Naive thymus-derived CD8-positive, alpha-beta T cell (primary cell): ENCODE measurements at regions not wholly inside any gene's neighbourhood (a gene's known extent, or its start where the extent isn't known, plus 50 kb on each side); places are given as distances from the start of the nearest gene placed in this dataset.
"Not testable (repeated sequence)": the region's sequence is repeated elsewhere in the genome, so short reads cannot be mapped to it uniquely, and the experiment has no call there.

Source experiments
- ATAC-seq, 2 donors: fragments of 150-1000 bp; cut with Tn5 transposase in 1 of 2; sonication (Bioruptor Pico), chemical (Tn5 transposase) in 1 of 2; 1 replicate in 1 of 2; 2 replicates in 1 of 2; pipeline ENCODE4 v1.10.0; 2021; ENCODE audit warnings: mild to moderate bottlenecking in 2 of 2, moderate library complexity in 2 of 2
- POLR2A ChIA-PET: fragments of 350-600 bp; sonication (Branson Sonifier 250); formaldehyde crosslinking; loops from one replicate; lab custom pipeline; 2021; ENCODE audit warnings: antibody characterized with exemption; lab: Charles Lee
- DNase-seq, 10 donors: peaks; one replicate each; pipeline versions ENCODE4 v3.0.0 to v3.0.0-alpha.2; 2020 to 2022
- H3K27ac Mint-ChIP-seq, 10 donors: one replicate each; pipeline ENCODE4 v1.8.0; 2020 to 2022; ENCODE audit warnings: mild to moderate bottlenecking in 10 of 10, mixed read lengths in 10 of 10, moderate library complexity in 4 of 10, inconsistent platforms in 1 of 10
- H3K27me3 Mint-ChIP-seq, 5 donors: one replicate each; pipeline ENCODE4 v1.8.0; 2021 to 2022; ENCODE audit warnings: mixed read lengths in 5 of 5
- H3K36me3 Mint-ChIP-seq, 3 donors: one replicate each; pipeline ENCODE4 v1.8.0; 2020 to 2022; ENCODE audit warnings: mixed read lengths in 3 of 3, mild to moderate bottlenecking in 2 of 3, inconsistent platforms in 1 of 3
- H3K4me1 Mint-ChIP-seq, 4 donors: one replicate each; pipeline ENCODE4 v1.8.0; 2021 to 2022; ENCODE audit warnings: mixed read lengths in 4 of 4
- H3K4me3 Mint-ChIP-seq, 10 donors: one replicate each; pipeline ENCODE4 v1.8.0; 2020 to 2022; ENCODE audit warnings: mild to moderate bottlenecking in 10 of 10, mixed read lengths in 10 of 10, moderate library complexity in 6 of 10, inconsistent platforms in 1 of 10
- H3K9me3 Mint-ChIP-seq, 9 donors: one replicate each; pipeline ENCODE4 v1.8.0; 2020 to 2022; ENCODE audit warnings: mixed read lengths in 9 of 9, mild to moderate bottlenecking in 3 of 9, inconsistent platforms in 1 of 9, moderate library complexity in 1 of 9

DNA sequence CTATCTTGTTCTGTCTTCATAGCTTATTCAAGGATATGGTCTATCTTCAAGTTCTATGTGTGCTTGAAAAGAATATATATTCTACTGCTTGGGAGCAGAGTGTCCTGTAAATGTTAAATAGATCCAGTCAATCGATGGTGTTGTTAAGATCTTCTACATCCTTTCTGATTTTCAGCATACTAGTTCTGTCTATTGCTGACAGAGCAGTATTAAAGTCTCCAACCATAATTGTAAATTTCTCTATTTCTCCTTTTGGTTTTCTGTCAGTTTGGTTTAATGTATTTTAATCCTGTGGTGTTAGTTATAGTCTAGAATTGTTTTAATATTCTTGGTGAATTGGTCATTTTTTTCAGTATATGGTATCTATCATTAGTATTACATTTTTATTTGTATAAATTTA is 124.0 kb upstream of the COX7C start:
- Mint-ChIP-seq H3K27ac (no peak overlapping the region), H3K4me3 (no peak overlapping the region), H3K9me3 (peaks cover 0 to 2% (median 0%) of the 10 kb centered on the region in 9 donors), H3K36me3 (no peaks in the 10 kb centered on the region), H3K4me1 (no peaks in the 10 kb centered on the region), H3K27me3 (peaks cover 3 to 15% (median 5%) of the 10 kb centered on the region in 5 donors)
- DNase-seq = no peak
- ATAC-seq = no peak
- POLR2A ChIA-PET = no interaction called here

DNA sequence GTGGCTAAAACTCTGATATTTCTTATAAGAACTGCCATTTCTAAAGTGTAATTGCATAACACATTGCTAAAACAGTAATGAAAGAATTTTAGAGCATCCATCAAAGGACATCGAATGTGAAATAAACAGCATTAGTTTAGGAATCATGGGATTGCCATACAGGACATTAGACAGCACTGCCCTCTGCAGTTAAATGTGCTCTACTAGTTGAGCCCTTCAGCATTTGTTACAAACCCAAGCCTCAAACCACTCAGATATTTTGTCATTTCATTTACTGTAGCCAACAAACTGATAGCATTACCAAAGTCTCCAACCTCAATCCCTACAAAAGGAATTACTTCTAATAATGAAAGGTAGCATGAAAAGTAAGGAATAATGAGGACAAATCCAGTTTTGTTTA is 116.8 kb upstream of the COX7C start:
- peaks cover 0 to under 1% (median 0%) of the 10 kb centered on the region in 9 donors for H3K9me3 Mint-ChIP-seq
- no peaks in the 10 kb centered on the region for H3K4me1 Mint-ChIP-seq
- POLR2A ChIA-PET = no interaction called here
- DNase-seq (no peak), ATAC-seq (no peak)
- no peak overlapping the region for H3K4me3 Mint-ChIP-seq
- no peak overlapping the region for H3K27ac Mint-ChIP-seq
- no peaks in the 10 kb centered on the region for H3K36me3 Mint-ChIP-seq
- H3K27me3 Mint-ChIP-seq = peaks cover 0 to 7% (median 2%) of the 10 kb centered on the region in 5 donors

DNA sequence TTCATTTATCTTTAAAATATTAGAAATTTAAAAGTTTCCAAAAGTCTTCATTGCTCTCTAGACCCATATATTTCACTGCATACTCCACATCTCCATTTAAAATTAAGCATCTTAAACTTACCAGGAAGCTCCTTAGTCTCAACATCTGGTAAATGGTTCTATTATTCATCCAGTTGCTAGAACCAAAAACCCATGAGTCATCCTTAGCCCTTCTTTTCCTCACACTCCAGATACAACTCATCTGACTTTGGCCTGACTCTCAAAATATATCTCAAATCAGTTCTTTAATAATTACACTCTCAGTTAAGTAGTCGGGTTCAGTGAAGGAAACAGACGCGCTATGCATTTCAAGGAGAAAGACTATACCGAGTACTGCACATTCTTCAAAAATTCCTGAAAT is 110.2 kb upstream of the COX7C start:
- peaks cover 0 to 3% (median 0%) of the 10 kb centered on the region in 5 donors for H3K27me3 Mint-ChIP-seq
- H3K4me1 Mint-ChIP-seq = no peaks in the 10 kb centered on the region
- H3K9me3 Mint-ChIP-seq = peaks cover 0 to 9% (median 3%) of the 10 kb centered on the region in 9 donors
- POLR2A ChIA-PET = no interaction called here
- H3K36me3 Mint-ChIP-seq = peaks cover 0 to 10% (median 0%) of the 10 kb centered on the region in 3 donors
- no peak overlapping the region for H3K4me3 Mint-ChIP-seq
- no peak overlapping the region for H3K27ac Mint-ChIP-seq
- ATAC-seq (no peak), DNase-seq (no peak)

DNA sequence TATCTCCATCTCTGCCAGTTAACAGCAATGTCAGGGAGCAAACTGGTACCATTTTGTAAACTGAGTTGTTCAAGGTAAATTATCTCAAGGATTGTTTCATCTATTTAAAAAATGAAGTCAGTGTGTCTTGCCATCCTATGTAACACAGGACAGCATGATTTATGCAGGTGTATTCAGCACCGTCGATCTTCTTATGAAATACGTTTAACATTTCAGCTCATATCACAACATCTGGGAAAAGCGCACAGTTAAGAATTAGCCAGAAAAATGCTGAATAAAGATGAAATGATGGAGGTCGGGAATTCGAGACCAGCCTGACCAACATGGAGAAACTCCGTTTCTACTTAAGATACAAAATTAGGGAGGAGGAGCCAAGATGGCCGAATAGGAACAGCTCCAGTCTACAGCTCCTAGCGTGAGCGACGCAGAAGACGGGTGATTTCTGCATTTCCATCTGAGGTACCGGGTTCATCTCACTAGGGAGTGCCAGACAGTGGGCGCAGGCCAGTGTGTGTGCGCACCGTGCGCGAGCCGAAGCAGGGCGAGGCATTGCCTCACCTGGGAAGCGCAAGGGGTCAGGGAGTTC is 107.3 kb upstream of the COX7C start:
- H3K4me1 Mint-ChIP-seq, DNase-seq, H3K9me3 Mint-ChIP-seq, H3K4me3 Mint-ChIP-seq, H3K27me3 Mint-ChIP-seq, H3K27ac Mint-ChIP-seq, ATAC-seq, POLR2A ChIA-PET: not testable (repeated sequence)
- peaks cover 0 to 10% (median 0%) of the 10 kb centered on the region in 3 donors for H3K36me3 Mint-ChIP-seq

DNA sequence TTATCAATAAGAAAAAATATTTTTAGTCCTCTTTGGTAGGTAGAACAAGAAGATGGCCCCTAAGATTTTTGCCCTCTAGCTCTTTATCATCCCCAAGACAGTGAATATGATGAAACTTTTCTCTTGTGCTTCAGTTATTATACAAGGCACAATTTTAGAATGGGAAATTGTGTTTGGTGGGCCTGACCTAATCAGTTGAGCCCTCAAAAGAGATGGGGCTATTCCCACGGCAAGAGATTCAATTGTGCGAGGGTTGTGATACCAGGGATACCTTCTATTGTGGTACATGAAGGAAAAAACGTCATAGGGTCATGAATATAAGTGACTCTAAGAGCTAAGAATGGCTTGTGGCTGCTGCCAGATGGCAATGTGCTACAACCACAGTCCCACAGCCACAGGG is 94.0 kb upstream of the COX7C start:
- no peaks in the 10 kb centered on the region for H3K4me1 Mint-ChIP-seq
- H3K36me3 Mint-ChIP-seq = no peaks in the 10 kb centered on the region
- no peak overlapping the region for H3K4me3 Mint-ChIP-seq
- H3K27ac Mint-ChIP-seq = no peak overlapping the region
- H3K27me3 Mint-ChIP-seq = peaks cover 0 to 5% (median 0%) of the 10 kb centered on the region in 5 donors
- POLR2A ChIA-PET = no interaction called here
- DNase-seq (no peak), ATAC-seq (no peak)
- peaks cover 0 to 13% (median 0%) of the 10 kb centered on the region in 9 donors for H3K9me3 Mint-ChIP-seq

DNA sequence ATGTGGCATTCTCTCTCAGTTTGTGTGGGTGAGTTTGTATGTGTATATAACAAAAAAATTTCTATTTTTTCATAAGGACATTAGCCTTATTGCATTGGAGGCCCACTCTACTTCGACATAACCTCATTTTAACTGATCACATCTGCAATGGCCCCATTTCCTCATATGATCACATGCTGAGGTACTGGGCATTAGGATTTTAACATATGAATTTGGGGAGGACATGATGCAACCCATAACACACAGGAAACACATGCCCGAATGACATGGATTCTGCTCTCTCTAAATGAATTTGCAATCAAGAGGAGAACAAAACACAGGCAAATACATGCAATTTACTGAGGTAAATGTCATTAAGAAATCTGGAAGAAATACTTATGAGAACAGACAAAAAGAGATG is 92.1 kb upstream of the COX7C start:
- H3K9me3 Mint-ChIP-seq = peaks cover 0 to 3% (median 0%) of the 10 kb centered on the region in 9 donors
- H3K36me3 Mint-ChIP-seq = no peaks in the 10 kb centered on the region
- no peak for ATAC-seq
- no peak overlapping the region for H3K4me3 Mint-ChIP-seq
- H3K27me3 Mint-ChIP-seq = peaks cover 0 to 10% (median 1%) of the 10 kb centered on the region in 5 donors
- no peaks in the 10 kb centered on the region for H3K4me1 Mint-ChIP-seq
- DNase-seq = no peak
- POLR2A ChIA-PET = no interaction called here
- H3K27ac Mint-ChIP-seq = no peak overlapping the region

DNA sequence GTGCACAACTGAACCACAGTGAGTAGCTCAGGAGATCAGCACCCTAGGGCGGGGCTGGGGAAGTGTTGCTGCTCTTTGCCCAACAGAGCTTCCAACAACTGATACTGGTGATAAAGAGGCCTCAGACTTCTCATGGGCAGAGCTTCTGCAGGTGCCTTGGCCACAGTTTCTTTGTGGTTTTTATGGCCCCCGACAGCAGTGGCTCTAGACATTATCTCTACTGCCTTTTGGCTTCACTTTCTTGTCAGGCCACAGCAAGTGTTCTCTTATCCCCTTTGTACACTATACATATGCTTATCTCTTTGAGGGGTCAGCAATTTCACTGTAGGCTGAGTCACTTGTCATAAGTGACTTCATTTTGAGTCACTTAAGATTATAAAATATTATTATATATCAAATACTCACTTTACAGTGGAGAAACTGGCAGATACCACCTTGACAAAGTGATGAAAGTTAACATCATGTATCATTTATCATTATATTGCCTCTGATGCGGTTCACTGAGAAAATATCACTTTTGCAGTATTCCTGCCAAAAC is 90.9 kb upstream of the COX7C start:
- ATAC-seq = no peak

DNA sequence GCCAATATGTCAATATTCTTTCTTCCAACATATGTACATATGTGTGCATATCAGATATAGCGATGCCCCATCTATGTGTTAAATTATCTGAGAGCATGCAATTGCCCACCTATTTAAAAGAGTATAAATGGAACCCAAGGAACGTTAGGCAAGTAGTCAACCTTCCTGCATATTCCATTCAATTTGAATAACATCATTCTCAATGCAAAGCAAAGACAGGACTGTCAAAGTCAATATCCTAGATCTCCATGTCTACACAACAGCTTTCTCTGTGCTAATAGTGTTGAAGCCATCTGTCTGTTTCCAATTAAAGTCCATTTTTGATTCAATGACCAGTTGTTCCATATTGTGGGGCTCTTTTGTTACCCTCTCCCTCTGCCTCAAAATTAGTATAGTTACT is 85.3 kb upstream of the COX7C start:
- ATAC-seq (no peak), DNase-seq (no peak)
- Mint-ChIP-seq H3K9me3 (no peaks in the 10 kb centered on the region), H3K27me3 (peaks cover 2 to 10% (median 4%) of the 10 kb centered on the region in 5 donors), H3K4me3 (no peak overlapping the region), H3K36me3 (no peaks in the 10 kb centered on the region), H3K4me1 (no peaks in the 10 kb centered on the region), H3K27ac (no peak overlapping the region)
- POLR2A ChIA-PET = no interaction called here

More for the DNA sequence above, 90.9 kb upstream of the COX7C start:
- POLR2A ChIA-PET = no interaction called here
- peaks cover 0 to 3% (median 0%) of the 10 kb centered on the region in 9 donors for H3K9me3 Mint-ChIP-seq
- H3K27ac Mint-ChIP-seq = no peak overlapping the region
- H3K27me3 Mint-ChIP-seq = peaks cover 0 to 10% (median 1%) of the 10 kb centered on the region in 5 donors
- H3K4me3 Mint-ChIP-seq = no peak overlapping the region
- no peaks in the 10 kb centered on the region for H3K4me1 Mint-ChIP-seq
- no peaks in the 10 kb centered on the region for H3K36me3 Mint-ChIP-seq
- DNase-seq = no peak

DNA sequence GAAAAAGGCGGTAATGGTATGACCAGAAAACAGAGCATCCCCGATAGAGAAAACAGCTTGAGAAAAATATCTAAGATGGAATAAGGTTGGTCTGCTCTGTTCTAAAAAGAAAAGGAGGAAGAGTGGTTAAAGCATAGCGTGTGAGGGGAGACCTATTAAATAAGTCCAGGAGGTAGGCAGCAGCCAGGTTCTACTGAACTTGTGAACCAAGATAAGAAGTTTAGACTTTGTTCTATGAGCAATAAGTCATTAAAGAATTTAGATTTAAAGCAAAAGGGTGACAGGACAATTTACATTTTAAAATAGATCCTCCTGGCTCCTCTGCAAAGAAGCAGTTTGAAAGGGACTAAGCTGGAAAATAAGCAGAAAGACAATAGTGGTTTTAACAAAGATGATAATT is 81.3 kb upstream of the COX7C start:
- Mint-ChIP-seq H3K4me3 (no peak overlapping the region), H3K9me3 (no peaks in the 10 kb centered on the region), H3K27me3 (peaks cover 0 to 4% (median 2%) of the 10 kb centered on the region in 5 donors), H3K27ac (no peak overlapping the region), H3K4me1 (no peaks in the 10 kb centered on the region), H3K36me3 (no peaks in the 10 kb centered on the region)
- DNase-seq (no peak), ATAC-seq (no peak)
- POLR2A ChIA-PET = no interaction called here

DNA sequence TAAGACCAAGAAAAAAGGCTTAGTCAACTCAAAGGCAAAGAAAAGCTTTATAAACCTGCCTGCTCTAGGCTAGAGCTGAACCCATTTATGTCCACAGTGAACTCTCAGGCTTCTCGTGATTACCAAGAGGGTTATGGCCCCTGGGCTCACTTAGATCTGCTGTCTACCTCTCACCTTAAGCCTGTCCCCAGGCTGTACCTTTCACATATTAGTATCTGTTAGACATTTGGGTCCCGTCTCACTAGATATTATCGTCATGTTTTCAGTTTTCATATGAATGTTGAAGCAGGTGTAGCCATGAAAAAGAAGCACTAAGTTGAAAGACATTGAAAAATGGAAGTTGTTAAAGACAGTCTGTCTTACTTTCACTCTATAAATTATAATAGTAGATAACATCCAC is 75.2 kb upstream of the COX7C start:
- no peak for ATAC-seq
- no peaks in the 10 kb centered on the region for H3K4me1 Mint-ChIP-seq
- H3K4me3 Mint-ChIP-seq = no peak overlapping the region
- DNase-seq = no peak
- H3K36me3 Mint-ChIP-seq = no peaks in the 10 kb centered on the region
- no peak overlapping the region for H3K27ac Mint-ChIP-seq
- peaks cover 0 to 2% (median 0%) of the 10 kb centered on the region in 5 donors for H3K27me3 Mint-ChIP-seq
- no peaks in the 10 kb centered on the region for H3K9me3 Mint-ChIP-seq
- POLR2A ChIA-PET = no interaction called here

DNA sequence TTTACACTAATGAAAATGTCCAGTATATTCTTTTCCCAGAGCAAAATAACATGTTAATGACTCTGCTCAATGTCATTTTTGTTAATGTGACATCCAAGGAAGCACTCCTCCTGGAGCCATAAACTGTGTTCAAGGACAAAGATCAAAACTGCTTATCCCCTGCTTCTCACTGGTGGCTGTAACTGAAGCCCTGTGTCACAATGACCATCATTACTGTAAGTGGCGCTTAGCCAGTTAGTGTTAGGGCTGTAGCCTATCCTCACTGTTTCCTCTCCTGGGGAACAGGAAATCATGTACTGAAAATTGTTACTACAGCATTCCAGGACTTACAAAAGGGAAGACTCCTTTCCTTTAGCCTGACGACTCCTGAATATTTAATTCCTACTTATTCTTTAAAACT is 71.7 kb upstream of the COX7C start:
- no peak for ATAC-seq
- Mint-ChIP-seq H3K9me3 (no peaks in the 10 kb centered on the region), H3K4me3 (no peak overlapping the region), H3K36me3 (no peaks in the 10 kb centered on the region), H3K27me3 (peaks cover 0 to 2% (median 0%) of the 10 kb centered on the region in 5 donors), H3K4me1 (no peaks in the 10 kb centered on the region), H3K27ac (no peak overlapping the region)
- POLR2A ChIA-PET = no interaction called here
- no peak for DNase-seq

DNA sequence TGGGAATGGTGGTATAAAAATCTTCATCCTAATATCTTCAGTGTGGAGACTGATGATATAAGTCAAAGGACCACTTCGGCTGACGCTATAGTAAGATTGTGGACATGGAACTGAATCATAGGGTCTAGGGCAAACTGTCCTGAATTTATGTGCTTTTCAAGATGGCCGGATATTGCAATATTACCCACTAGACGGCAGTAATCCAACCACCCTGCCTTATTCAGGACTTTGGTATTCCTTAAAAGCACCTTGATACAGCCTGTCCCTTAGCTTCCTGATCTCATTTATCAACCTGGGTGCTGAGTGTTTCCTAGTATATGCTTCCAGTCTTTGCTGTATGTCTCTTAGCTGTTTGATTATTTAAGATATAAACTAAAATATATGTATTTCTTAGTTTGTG is 71.2 kb upstream of the COX7C start:
- Mint-ChIP-seq H3K27ac (no peak overlapping the region), H3K27me3 (peaks cover 0 to 2% (median 0%) of the 10 kb centered on the region in 5 donors), H3K4me3 (no peak overlapping the region), H3K9me3 (no peaks in the 10 kb centered on the region), H3K36me3 (no peaks in the 10 kb centered on the region), H3K4me1 (no peaks in the 10 kb centered on the region)
- ATAC-seq = no peak
- POLR2A ChIA-PET = no interaction called here
- no peak for DNase-seq

DNA sequence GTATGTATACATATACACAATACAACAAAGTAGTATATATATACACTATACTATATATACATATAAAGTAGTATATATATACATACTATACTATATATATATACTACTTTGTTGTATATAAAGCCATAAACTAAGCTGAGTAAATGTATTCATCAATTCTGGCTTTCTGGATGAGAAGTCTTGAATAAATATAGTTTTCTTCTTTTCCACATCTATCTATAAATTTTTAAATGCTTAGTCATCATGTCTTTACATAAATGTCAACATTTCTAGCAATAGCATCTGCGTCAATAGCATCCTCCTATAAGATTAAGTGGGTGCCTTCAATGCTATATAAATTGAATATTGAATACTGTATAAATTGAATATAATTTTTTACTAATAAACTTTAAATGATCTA is 63.1 kb upstream of the COX7C start:
- Mint-ChIP-seq H3K4me3 (no peak overlapping the region), H3K36me3 (no peaks in the 10 kb centered on the region), H3K4me1 (no peaks in the 10 kb centered on the region), H3K27ac (no peak overlapping the region), H3K27me3 (peaks cover 0 to under 1% (median 0%) of the 10 kb centered on the region in 5 donors), H3K9me3 (peaks cover 0 to 12% (median 5%) of the 10 kb centered on the region in 9 donors)
- ATAC-seq (no peak), DNase-seq (no peak)
- POLR2A ChIA-PET = no interaction called here

DNA sequence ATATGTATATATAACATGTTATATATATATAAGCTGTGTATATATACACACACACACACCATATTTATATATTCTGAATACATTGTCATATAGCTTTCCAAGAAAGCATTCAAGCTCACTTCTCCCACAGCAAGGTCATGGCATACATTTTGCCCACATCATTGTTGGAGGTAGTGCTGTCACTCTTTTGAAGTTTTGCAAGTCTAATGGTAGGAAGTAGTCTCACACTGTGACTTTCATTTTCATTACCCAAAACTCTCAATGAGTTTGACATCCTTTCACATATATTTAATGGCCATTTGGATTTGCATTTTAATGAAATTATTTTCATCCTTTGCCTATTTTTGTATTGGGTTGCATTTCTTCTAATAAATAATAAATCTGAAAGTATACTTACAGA is 59.8 kb upstream of the COX7C start:
- Mint-ChIP-seq H3K36me3 (no peaks in the 10 kb centered on the region), H3K4me1 (no peaks in the 10 kb centered on the region), H3K27me3 (peaks cover 2 to 21% (median 10%) of the 10 kb centered on the region in 5 donors), H3K27ac (no peak overlapping the region), H3K4me3 (no peak overlapping the region), H3K9me3 (peaks cover 0 to 12% (median 5%) of the 10 kb centered on the region in 9 donors)
- POLR2A ChIA-PET = no interaction called here
- DNase-seq (no peak), ATAC-seq (no peak)
